WTC11 (cell line): ENCODE measurements at regions not wholly inside any gene's neighbourhood (a gene's known extent, or its start where the extent isn't known, plus 50 kb on each side); places are given as distances from the start of the nearest gene placed in this dataset.

Experiments
- ATAC-seq: fragments of 200-7000 bp; cut with Tn5 transposase; 2 replicates; pipeline ENCODE4 v1.10.0; 2021; ENCODE audit warnings: mild to moderate bottlenecking, moderate library complexity
- CTCF ChIA-PET: fragments of 300-600 bp; sonication (Branson Sonifier 250); formaldehyde crosslinking; loops from one replicate; lab custom pipeline; 2021; ENCODE audit warnings: antibody characterized with exemption; lab: Charles Lee
- POLR2A ChIA-PET: fragments of 350-600 bp; sonication (Branson Sonifier 250); formaldehyde crosslinking; loops from one replicate; lab custom pipeline; 2021; ENCODE audit warnings: antibody characterized with exemption; lab: Charles Lee
- DNase-seq: peaks from one replicate; pipeline ENCODE4 v3.0.0; 2021; ENCODE audit warnings: low spot score
- H3K27ac Mint-ChIP-seq: 2 replicates; pipeline ENCODE4 v1.8.0; 2021; ENCODE audit warnings: mixed read lengths
- H3K27me3 Mint-ChIP-seq: 2 replicates; pipeline ENCODE4 v1.8.0; 2021; ENCODE audit warnings: low read depth, mild to moderate bottlenecking, moderate library complexity, mixed read lengths
- H3K36me3 Mint-ChIP-seq: 2 replicates; pipeline ENCODE4 v1.8.0; 2021; ENCODE audit warnings: mixed read lengths
- H3K4me1 Mint-ChIP-seq: 2 replicates; pipeline ENCODE4 v1.8.0; 2022; ENCODE audit warnings: mixed read lengths
- H3K4me3 Mint-ChIP-seq: 2 replicates; pipeline ENCODE4 v1.8.0; 2021; ENCODE audit warnings: mild to moderate bottlenecking, moderate library complexity, mixed read lengths
- H3K9me3 Mint-ChIP-seq: 2 replicates; pipeline ENCODE4 v1.8.0; 2021; ENCODE audit warnings: mixed read lengths
- CTCF ChIP-seq: fragments of 200-600 bp; IDR thresholded peaks from 2 replicates; pipeline ENCODE4 v1.8.0; 2022; ENCODE audit warnings: antibody characterized with exemption
- E2F1 ChIP-seq: sonication (generic); formaldehyde crosslinking; IDR thresholded peaks from 2 replicates; pipeline ENCODE4 v1.8.0; 2022; ENCODE audit warnings: mild to moderate bottlenecking, missing genetic modification reagents
- ELF4 ChIP-seq: sonication (generic); formaldehyde crosslinking; IDR thresholded peaks from 2 replicates; pipeline ENCODE4 v1.8.1; 2022; ENCODE audit warnings: low read depth, mild to moderate bottlenecking, moderate library complexity, missing genetic modification reagents
- GTF2I ChIP-seq: fragments of 250-450 bp; sonication (Bioruptor Pico); conservative IDR thresholded peaks from 2 replicates; pipeline ENCODE4 v1.4.0; 2021; ENCODE audit warnings: mild to moderate bottlenecking
- IRF1 ChIP-seq: sonication (generic); formaldehyde crosslinking; IDR thresholded peaks from 2 replicates; pipeline ENCODE4 v1.8.0; 2023; ENCODE audit warnings: missing genetic modification reagents
- KAT7 ChIP-seq: sonication (generic); formaldehyde crosslinking; IDR thresholded peaks from 2 replicates; pipeline ENCODE4 v1.8.1; 2023; ENCODE audit warnings: missing genetic modification reagents, mild to moderate bottlenecking, borderline replicate concordance
- NFE2L1 ChIP-seq: sonication (generic); formaldehyde crosslinking; IDR thresholded peaks from 2 replicates; pipeline ENCODE4 v1.8.1; 2023; ENCODE audit warnings: missing genetic modification reagents
- SMAD3 ChIP-seq: sonication (generic); formaldehyde crosslinking; IDR thresholded peaks from 2 replicates; pipeline ENCODE4 v1.8.0; 2022; ENCODE audit warnings: missing genetic modification reagents, mild to moderate bottlenecking, borderline replicate concordance
- ZBTB21 ChIP-seq: sonication (generic); formaldehyde crosslinking; IDR thresholded peaks from 2 replicates; pipeline ENCODE4 v1.8.1; 2023; ENCODE audit warnings: mild to moderate bottlenecking, missing genetic modification reagents, borderline replicate concordance
- ZBTB43 ChIP-seq: sonication (generic); formaldehyde crosslinking; IDR thresholded peaks from 2 replicates; pipeline ENCODE4 v1.8.1; 2023; ENCODE audit warnings: mild to moderate bottlenecking, missing genetic modification reagents
- ZNF138 ChIP-seq: sonication (generic); formaldehyde crosslinking; conservative IDR thresholded peaks from 2 replicates; pipeline ENCODE4 v1.8.1; 2022; ENCODE audit warnings: mild to moderate bottlenecking, moderate library complexity, missing genetic modification reagents
- ZNF396 ChIP-seq: fragments of 250-450 bp; sonication (Bioruptor Pico); IDR thresholded peaks from 2 replicates; pipeline ENCODE4 v1.8.0; 2021; ENCODE audit warnings: mild to moderate bottlenecking, moderate library complexity, borderline replicate concordance
- ZNF416 ChIP-seq: fragments of 250-450 bp; sonication (Bioruptor Pico); IDR thresholded peaks from 2 replicates; pipeline ENCODE4 v1.9.0; 2021; ENCODE audit warnings: mild to moderate bottlenecking, inconsistent platforms
- ZNF512 ChIP-seq: sonication (generic); formaldehyde crosslinking; IDR thresholded peaks from 2 replicates; pipeline ENCODE4 v1.8.1; 2022; ENCODE audit warnings: missing genetic modification reagents, borderline replicate concordance
- ZNF671 ChIP-seq: fragments of 250-450 bp; sonication (Bioruptor Pico); IDR thresholded peaks from 2 replicates; pipeline ENCODE4 v1.8.0; 2021; ENCODE audit warnings: mild to moderate bottlenecking
- ZSCAN18 ChIP-seq: fragments of 250-450 bp; sonication (Bioruptor Pico); IDR thresholded peaks from 2 replicates; pipeline ENCODE4 v2.1.2; 2022; ENCODE audit warnings: mild to moderate bottlenecking, moderate library complexity

- Mint-ChIP-seq H3K36me3 (no peaks in the 10 kb centered on the region), H3K27me3 (no peaks in the 10 kb centered on the region), H3K4me1 (0 out of 2 replicates have a peak, but pooled peaks cover 11% of the 10 kb centered on the region), H3K9me3 (no peaks in the 10 kb centered on the region), H3K27ac (no peak overlapping the region), H3K4me3 (no peak overlapping the region)
- ATAC-seq, result peak; percentile 72
- ChIA-PET CTCF (interaction anchor here (0.5 to 5.4 kb wide), 4 partner anchors 47 to 579 kb away, joined by 3 to 35 read pairs (median 3); no protein-coding TSS in a partner anchor), POLR2A (no interaction called here)
- TF ChIP-seq ZNF138 (CRISPR knock-in tag), result no peak
- peak; percentile 61 for TF ChIP-seq CTCF
- TF ChIP-seq ZBTB21 (CRISPR knock-in tag), result no peak
- TF ChIP-seq NFE2L1 (CRISPR knock-in tag), result no peak
- no peak for DNase-seq
Measured at GRCh38 chr7:85890244-85890811, 703.5 kb upstream of the SEMA3D start.

GRCh38 chr7:85887133-85887532, 700.3 kb upstream of the SEMA3D start:
- Mint-ChIP-seq H3K4me3 (no peak overlapping the region), H3K9me3 (no peaks in the 10 kb centered on the region), H3K4me1 (peaks cover 22% of the 10 kb centered on the region), H3K27me3 (no peaks in the 10 kb centered on the region), H3K36me3 (no peaks in the 10 kb centered on the region), H3K27ac (no peak overlapping the region)
- POLR2A ChIA-PET, result no interaction called here
- peak; percentile 81 for ATAC-seq
- CTCF ChIA-PET, result interaction anchor here (5.4 kb wide), 1 partner anchor 583 kb away, joined by 35 read pairs; no protein-coding TSS in a partner anchor
- no peak for DNase-seq
- TF ChIP-seq SMAD3 (CRISPR knock-in tag) (no peak), ELF4 (CRISPR knock-in tag) (no peak), IRF1 (CRISPR knock-in tag) (no peak), ZNF416 (no peak), ZNF671 (CRISPR knock-in tag) (no peak), E2F1 (CRISPR knock-in tag) (no peak), GTF2I (CRISPR knock-in tag) (no peak), ZNF396 (CRISPR knock-in tag) (no peak), ZBTB43 (CRISPR knock-in tag) (no peak), ZNF512 (CRISPR knock-in tag) (no peak), ZNF138 (CRISPR knock-in tag) (no peak), KAT7 (CRISPR knock-in tag) (no peak), ZSCAN18 (CRISPR knock-in tag) (no peak)
